Adrenal gland (tissue), 5 donors: ENCODE measurements at regions not wholly inside any gene's neighbourhood (a gene's known extent, or its start where the extent isn't known, plus 50 kb on each side); places are given as distances from the start of the nearest gene placed in this dataset.

Experiments used
- POLR2A ChIP-seq, 2 donors: fragments of 450-650 bp; IDR thresholded peaks; one replicate each; pipeline ENCODE4 v1.6.1; 2017; ENCODE audit warnings: antibody characterized with exemption in 2 of 2, mild to moderate bottlenecking in 2 of 2, moderate library complexity in 1 of 2
- TF ChIP-seq, protein P1 (sequence below), 6 experiments: fragments of 450-650 bp in 4 of 6; fragments of 200-600 bp in 2 of 6; sonication (generic) in 1 of 6; IDR thresholded peaks; 1 replicate in 5 of 6; 2 replicates in 1 of 6; pipeline versions ENCODE4 v1.5.1 to v1.8.0; 2016 to 2021; ENCODE audit warnings: antibody characterized with exemption in 6 of 6, mild to moderate bottlenecking in 2 of 6, moderate library complexity in 1 of 6
- donor health status: DM: no; HTN: no; CAD: no.

DNA sequence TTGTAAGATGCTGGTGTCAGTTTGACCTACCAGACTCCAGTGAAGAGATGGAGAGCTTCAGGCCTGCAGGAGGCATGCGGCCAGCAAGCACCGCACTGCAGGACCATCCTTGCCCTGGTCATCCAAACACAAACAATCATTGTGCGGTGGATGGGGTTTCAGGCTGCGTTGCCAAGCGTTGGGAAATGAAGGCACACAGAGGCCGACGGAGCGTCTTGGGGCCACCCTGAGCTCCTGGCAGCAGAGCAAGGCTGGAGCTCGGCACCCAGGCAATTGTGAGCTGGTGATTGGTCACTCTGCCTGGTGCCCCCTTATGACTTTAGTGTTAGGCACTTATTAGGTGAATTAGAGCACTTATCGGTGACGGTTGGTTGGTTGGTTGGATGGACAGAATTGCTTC lies 222.6 kb upstream of the RGMA start:
- TF ChIP-seq, protein P1, sequence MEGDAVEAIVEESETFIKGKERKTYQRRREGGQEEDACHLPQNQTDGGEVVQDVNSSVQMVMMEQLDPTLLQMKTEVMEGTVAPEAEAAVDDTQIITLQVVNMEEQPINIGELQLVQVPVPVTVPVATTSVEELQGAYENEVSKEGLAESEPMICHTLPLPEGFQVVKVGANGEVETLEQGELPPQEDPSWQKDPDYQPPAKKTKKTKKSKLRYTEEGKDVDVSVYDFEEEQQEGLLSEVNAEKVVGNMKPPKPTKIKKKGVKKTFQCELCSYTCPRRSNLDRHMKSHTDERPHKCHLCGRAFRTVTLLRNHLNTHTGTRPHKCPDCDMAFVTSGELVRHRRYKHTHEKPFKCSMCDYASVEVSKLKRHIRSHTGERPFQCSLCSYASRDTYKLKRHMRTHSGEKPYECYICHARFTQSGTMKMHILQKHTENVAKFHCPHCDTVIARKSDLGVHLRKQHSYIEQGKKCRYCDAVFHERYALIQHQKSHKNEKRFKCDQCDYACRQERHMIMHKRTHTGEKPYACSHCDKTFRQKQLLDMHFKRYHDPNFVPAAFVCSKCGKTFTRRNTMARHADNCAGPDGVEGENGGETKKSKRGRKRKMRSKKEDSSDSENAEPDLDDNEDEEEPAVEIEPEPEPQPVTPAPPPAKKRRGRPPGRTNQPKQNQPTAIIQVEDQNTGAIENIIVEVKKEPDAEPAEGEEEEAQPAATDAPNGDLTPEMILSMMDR (IDR thresholded peaks at IDR 0.05) = no peak
- no peak for TF ChIP-seq POLR2A (IDR thresholded peaks at IDR 0.05)
